Suprapubic skin (tissue), 3 donors: ENCODE measurements at regions not wholly inside any gene's neighbourhood (a gene's known extent, or its start where the extent isn't known, plus 50 kb on each side); places are given as distances from the start of the nearest gene placed in this dataset.

Experiments
- CTCF ChIP-seq, 2 donors: fragments of 200-600 bp in 1 of 2; fragments of 450-650 bp in 1 of 2; sonication (generic) in 1 of 2; IDR thresholded peaks; one replicate each; pipeline ENCODE4 v1.5.1; 2016 to 2019; ENCODE audit warnings: antibody characterized with exemption in 2 of 2, mild to moderate bottlenecking in 1 of 2, moderate library complexity in 1 of 2
- EP300 ChIP-seq: sonication (generic); formaldehyde crosslinking; IDR thresholded peaks from one replicate; pipeline ENCODE4 v1.6.1; 2017; ENCODE audit warnings: antibody characterized with exemption
- POLR2A ChIP-seq, 2 donors: fragments of 450-650 bp; IDR thresholded peaks; one replicate each; pipeline ENCODE4 v1.6.1; 2017; ENCODE audit warnings: antibody characterized with exemption in 2 of 2, mild to moderate bottlenecking in 2 of 2, moderate library complexity in 2 of 2

- no peak for TF ChIP-seq POLR2A (IDR thresholded peaks at IDR 0.05)
- TF ChIP-seq CTCF (IDR thresholded peaks at IDR 0.05): no peak
- TF ChIP-seq EP300: no peak
Measured at GRCh38 chr7:15753887-15754579, 67.5 kb upstream of the MEOX2 start.
